Subcutaneous abdominal adipose tissue (tissue), 5 donors: ENCODE measurements at regions not wholly inside any gene's neighbourhood (a gene's known extent, or its start where the extent isn't known, plus 50 kb on each side); places are given as distances from the start of the nearest gene placed in this dataset.
"Not testable (repeated sequence)": the region's sequence is repeated elsewhere in the genome, so short reads cannot be mapped to it uniquely, and the experiment has no call there.

ENCODE experiments used
- H3K27ac ChIP-seq: one replicate; pipeline ENCODE4 v1.7.0; 2013; ENCODE audit warnings: low read depth, mild to moderate bottlenecking, inconsistent platforms, low read length, moderate library complexity
- H3K27me3 ChIP-seq, 5 donors: one replicate each; pipeline ENCODE4 v1.7.0; 2013; ENCODE audit warnings: low read length in 5 of 5, inconsistent platforms in 1 of 5; ENCODE audit not compliant: control insufficient read depth in 5 of 5, insufficient read depth in 4 of 5
- H3K36me3 ChIP-seq, 5 donors: one replicate each; pipeline ENCODE4 v1.7.0; 2013; ENCODE audit warnings: low read length in 5 of 5; ENCODE audit not compliant: control insufficient read depth in 5 of 5, insufficient read depth in 5 of 5
- H3K4me1 ChIP-seq, 5 donors: one replicate each; pipeline ENCODE4 v1.7.0; 2013; ENCODE audit warnings: low read length in 5 of 5, mild to moderate bottlenecking in 3 of 5, moderate library complexity in 1 of 5; ENCODE audit not compliant: control insufficient read depth in 5 of 5, insufficient read depth in 5 of 5
- H3K4me3 ChIP-seq, 5 donors: one replicate each; pipeline ENCODE4 v1.7.0; 2013; ENCODE audit warnings: low read length in 5 of 5, low read depth in 1 of 5
- H3K9ac ChIP-seq, 5 donors: one replicate each; pipeline ENCODE4 v1.7.0; 2013; ENCODE audit warnings: low read length in 5 of 5, mild to moderate bottlenecking in 4 of 5, moderate library complexity in 3 of 5
- H3K9me3 ChIP-seq, 5 donors: one replicate each; pipeline ENCODE4 v1.7.0; 2013; ENCODE audit warnings: low read length in 5 of 5; ENCODE audit not compliant: control insufficient read depth in 5 of 5
- donor health status: healthy.
- donor health status: healthy.
- donor health status: healthy.
- donor health status: healthy.
- donor health status: healthy.

- no peak overlapping the region for H3K9ac ChIP-seq
- H3K4me1 ChIP-seq = no peaks in the 10 kb centered on the region
- H3K36me3 ChIP-seq = no peaks in the 10 kb centered on the region
- H3K27me3 ChIP-seq = no peaks in the 10 kb centered on the region
- H3K4me3 ChIP-seq = no peak overlapping the region
- H3K9me3 ChIP-seq = no peaks in the 10 kb centered on the region
- H3K27ac ChIP-seq = no peak overlapping the region
Measured at GRCh38 chr12:58117667-58118066, 176.3 kb downstream of the ATP23 start.

GRCh38 chr12:58125761-58126160 is 184.4 kb downstream of the ATP23 start:
- H3K4me3 ChIP-seq, H3K9me3 ChIP-seq, H3K4me1 ChIP-seq, H3K36me3 ChIP-seq, H3K27ac ChIP-seq, H3K27me3 ChIP-seq, H3K9ac ChIP-seq: not testable (repeated sequence)

- H3K27ac ChIP-seq = no peak overlapping the region
- no peaks in the 10 kb centered on the region for H3K4me1 ChIP-seq
- no peak overlapping the region for H3K9ac ChIP-seq
- H3K27me3 ChIP-seq = no peaks in the 10 kb centered on the region
- no peaks in the 10 kb centered on the region for H3K9me3 ChIP-seq
- no peak overlapping the region for H3K4me3 ChIP-seq
- H3K36me3 ChIP-seq = no peaks in the 10 kb centered on the region
Measured at GRCh38 chr12:58131986-58132755, 190.8 kb downstream of the ATP23 start.

DNA sequence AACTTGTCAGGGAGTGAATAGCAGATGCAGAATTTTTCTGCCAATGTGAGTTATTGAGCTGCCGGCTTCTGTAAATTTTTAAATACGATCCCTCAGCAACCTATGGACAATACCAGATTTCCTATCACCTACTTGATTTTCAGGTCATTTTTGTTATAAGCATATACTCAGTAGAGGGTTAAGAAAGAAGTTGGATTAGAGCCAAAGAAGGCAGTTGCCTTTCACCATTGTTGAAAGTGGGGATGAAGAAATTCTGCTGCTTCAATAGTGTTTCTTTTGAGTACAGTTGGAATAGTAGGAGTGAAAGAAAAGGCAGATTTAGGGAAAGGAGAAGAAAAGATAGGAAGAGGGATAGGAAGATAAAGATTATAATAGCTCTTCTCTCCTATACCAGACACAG is 197.1 kb downstream of the ATP23 start:
- H3K36me3 ChIP-seq = no peaks in the 10 kb centered on the region
- H3K4me1 ChIP-seq = peaks cover 0 to 2% (median 0%) of the 10 kb centered on the region in 5 donors
- H3K4me3 ChIP-seq = no peak overlapping the region
- no peaks in the 10 kb centered on the region for H3K27me3 ChIP-seq
- no peaks in the 10 kb centered on the region for H3K9me3 ChIP-seq
- no peak overlapping the region for H3K27ac ChIP-seq
- H3K9ac ChIP-seq = no peak overlapping the region

DNA sequence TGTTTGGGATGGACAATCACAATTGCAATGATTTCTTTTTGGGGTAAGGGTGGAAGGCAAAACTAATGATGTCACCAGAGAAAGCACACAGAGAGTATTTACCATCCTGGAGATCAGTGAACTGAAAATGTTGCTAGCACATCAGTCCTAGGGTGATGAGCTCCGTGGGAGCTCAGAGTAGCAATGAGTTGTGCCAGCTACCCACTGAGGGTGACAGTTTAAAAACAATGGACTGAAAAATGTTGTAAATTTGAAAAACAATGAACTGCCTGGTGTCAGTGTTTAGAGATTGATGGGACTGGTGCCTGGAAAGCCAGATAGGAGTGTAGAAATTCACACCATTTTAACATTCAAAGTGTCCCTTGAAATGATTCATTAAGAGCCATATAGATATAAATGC is 198.5 kb downstream of the ATP23 start:
- H3K9ac ChIP-seq = no peak overlapping the region
- H3K27me3 ChIP-seq = no peaks in the 10 kb centered on the region
- H3K9me3 ChIP-seq = peaks cover 0 to 3% (median 0%) of the 10 kb centered on the region in 5 donors
- H3K36me3 ChIP-seq = no peaks in the 10 kb centered on the region
- H3K27ac ChIP-seq = no peak overlapping the region
- H3K4me1 ChIP-seq = peaks cover 0 to 2% (median 0%) of the 10 kb centered on the region in 5 donors
- no peak overlapping the region for H3K4me3 ChIP-seq

DNA sequence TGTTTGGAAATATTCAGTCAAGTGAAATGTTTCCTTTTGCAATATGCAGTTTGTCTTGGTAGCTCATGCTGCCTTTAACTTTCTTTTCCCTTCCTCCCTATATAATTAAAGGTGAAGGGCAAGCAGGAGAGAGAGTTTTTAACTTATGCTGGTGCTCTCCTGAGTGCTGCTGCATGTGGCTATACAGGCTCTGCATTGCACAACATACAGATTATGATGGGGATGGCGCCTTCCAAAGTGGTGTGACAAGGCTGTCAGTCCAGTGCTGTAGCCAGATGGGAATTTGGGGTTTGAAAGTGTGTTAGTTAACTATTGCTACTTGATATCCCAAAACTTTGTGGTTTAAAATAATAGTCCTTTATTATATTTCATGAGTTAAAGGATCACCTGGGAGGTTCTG is 199.0 kb downstream of the ATP23 start:
- Histone ChIP-seq H3K4me1 (peaks cover 0 to 2% (median 0%) of the 10 kb centered on the region in 5 donors), H3K27ac (no peak overlapping the region), H3K9ac (no peak overlapping the region), H3K36me3 (no peaks in the 10 kb centered on the region), H3K4me3 (no peak overlapping the region), H3K27me3 (no peaks in the 10 kb centered on the region), H3K9me3 (peaks cover 0 to 5% (median 0%) of the 10 kb centered on the region in 5 donors)

DNA sequence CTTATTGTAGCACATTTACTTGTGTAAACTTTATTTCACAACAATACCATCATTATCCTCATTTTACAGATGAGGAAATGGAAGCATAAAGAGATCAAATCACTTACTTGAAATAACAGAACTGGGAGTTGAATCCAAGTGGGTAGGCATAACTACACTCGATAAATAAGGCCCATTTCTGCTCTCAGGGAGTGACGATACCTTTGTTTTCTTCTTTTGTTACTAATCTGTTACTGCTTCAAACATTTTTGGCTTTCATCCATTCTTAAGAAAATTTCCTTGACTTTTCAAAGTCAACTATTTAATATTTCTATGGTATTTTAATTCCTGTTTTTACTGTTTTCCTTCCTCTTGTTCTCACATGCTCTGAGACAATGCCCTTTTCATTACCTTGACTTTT is 201.6 kb downstream of the ATP23 start:
- Histone ChIP-seq H3K36me3 (no peaks in the 10 kb centered on the region), H3K27me3 (no peaks in the 10 kb centered on the region), H3K9me3 (peaks cover 0 to 5% (median 0%) of the 10 kb centered on the region in 5 donors), H3K4me3 (no peak overlapping the region), H3K9ac (no peak overlapping the region), H3K27ac (no peak overlapping the region), H3K4me1 (peaks cover 0 to 2% (median 0%) of the 10 kb centered on the region in 5 donors)

DNA sequence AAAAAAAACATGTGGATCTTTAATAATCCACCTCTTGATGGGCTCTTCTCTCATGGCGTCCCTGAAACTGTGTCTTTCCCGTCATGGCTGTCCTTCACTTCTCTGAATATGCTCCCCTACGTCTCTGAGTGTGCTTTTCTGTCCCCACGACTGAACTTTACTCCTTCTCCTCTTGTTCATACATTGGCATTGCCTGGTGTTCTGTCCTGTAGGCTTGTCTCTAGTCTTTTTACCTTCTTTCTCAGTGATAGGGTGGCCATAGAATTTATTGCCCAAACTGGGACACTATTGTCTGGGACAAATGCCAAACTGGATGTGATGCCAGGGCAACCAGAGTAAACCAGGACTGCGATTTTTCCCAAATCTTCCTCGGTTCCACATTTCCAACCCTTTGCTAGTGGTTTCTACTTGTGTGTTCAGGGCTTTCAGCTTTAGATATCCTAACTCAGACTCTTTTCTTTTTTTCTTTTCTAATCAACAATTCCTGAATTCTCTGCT is 202.2 kb downstream of the ATP23 start:
- Histone ChIP-seq H3K27me3 (no peaks in the 10 kb centered on the region), H3K9me3 (peaks cover 0 to 5% (median 0%) of the 10 kb centered on the region in 5 donors), H3K27ac (no peak overlapping the region), H3K4me3 (no peak overlapping the region), H3K36me3 (no peaks in the 10 kb centered on the region), H3K4me1 (peaks cover 0 to 3% (median 0%) of the 10 kb centered on the region in 5 donors), H3K9ac (no peak overlapping the region)

GRCh38 chr12:58148405-58148804 is 207.0 kb downstream of the ATP23 start:
- Histone ChIP-seq H3K4me1 (peaks cover 0 to 4% (median 0%) of the 10 kb centered on the region in 5 donors), H3K27ac (no peak overlapping the region), H3K36me3 (no peaks in the 10 kb centered on the region), H3K27me3 (no peaks in the 10 kb centered on the region), H3K9ac (no peak overlapping the region), H3K4me3 (no peak overlapping the region), H3K9me3 (peaks cover 0 to 5% (median 0%) of the 10 kb centered on the region in 5 donors)

DNA sequence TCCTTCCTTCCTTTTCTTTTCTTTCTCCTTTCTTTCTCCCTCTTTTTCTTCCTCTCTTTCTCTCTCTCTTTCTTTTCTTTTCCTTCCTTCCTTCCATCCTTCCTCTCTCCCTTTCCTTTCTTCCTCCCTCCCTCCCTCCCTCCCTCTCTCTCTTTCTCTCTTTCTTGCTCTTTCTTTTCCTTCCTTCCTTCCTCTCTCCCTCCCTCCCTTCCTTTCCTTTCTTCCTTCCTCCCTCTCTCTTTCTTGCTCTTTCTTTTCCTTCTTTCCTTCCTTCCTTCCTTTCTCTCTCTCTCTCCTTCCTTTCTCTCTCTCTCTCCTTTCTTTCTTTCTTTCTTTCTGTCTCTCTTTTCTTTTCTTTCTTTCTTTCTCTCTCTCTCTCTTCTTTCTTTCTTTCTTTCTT is 207.6 kb downstream of the ATP23 start:
- Histone ChIP-seq H3K4me3 (no peak overlapping the region), H3K27ac (no peak overlapping the region), H3K9ac (no peak overlapping the region), H3K4me1 (peaks cover 0 to 4% (median 0%) of the 10 kb centered on the region in 5 donors), H3K36me3 (no peaks in the 10 kb centered on the region), H3K27me3 (no peaks in the 10 kb centered on the region), H3K9me3 (peaks cover 0 to 5% (median 0%) of the 10 kb centered on the region in 5 donors)
